Right renal cortex interstitium (tissue), 3 donors: ENCODE measurements at regions not wholly inside any gene's neighbourhood (a gene's known extent, or its start where the extent isn't known, plus 50 kb on each side); places are given as distances from the start of the nearest gene placed in this dataset.
"Not testable (repeated sequence)": the region's sequence is repeated elsewhere in the genome, so short reads cannot be mapped to it uniquely, and the experiment has no call there.

Experiments used
- DNase-seq, 3 donors: peaks; one replicate each; pipeline ENCODE4 v3.0.0-alpha.2; 2013; ENCODE audit warnings: low read depth in 3 of 3, low spot score in 2 of 3

- peak in 1 of 3 donors; percentile 33 for DNase-seq
Observed at GRCh38 chr5:174563899-174564298, 160.5 kb upstream of the MSX2 start.

GRCh38 chr5:174567506-174568141, 156.8 kb upstream of the MSX2 start:
- DNase-seq, result no peak

- DNase-seq, result no peak
Observed at GRCh38 chr5:174570662-174571061, 153.7 kb upstream of the MSX2 start.

- DNase-seq, result no peak
Observed at GRCh38 chr5:174571662-174572397, 152.6 kb upstream of the MSX2 start.

- DNase-seq, result no peak
Observed at GRCh38 chr5:174572591-174572990, 151.8 kb upstream of the MSX2 start.

GRCh38 chr5:174573221-174573994, 151.0 kb upstream of the MSX2 start:
- no peak for DNase-seq

GRCh38 chr5:174575043-174575442, 149.3 kb upstream of the MSX2 start:
- no peak for DNase-seq

GRCh38 chr5:174576042-174576441, 148.3 kb upstream of the MSX2 start:
- no peak for DNase-seq

- no peak for DNase-seq
Observed at GRCh38 chr5:174581479-174581878, 142.9 kb upstream of the MSX2 start.

- DNase-seq, result no peak
Observed at GRCh38 chr5:174581894-174582293, 142.5 kb upstream of the MSX2 start.

- no peak for DNase-seq
Observed at GRCh38 chr5:174583071-174583470, 141.3 kb upstream of the MSX2 start.

GRCh38 chr5:174585472-174585871, 138.9 kb upstream of the MSX2 start:
- no peak for DNase-seq

- not testable (repeated sequence) for DNase-seq
Observed at GRCh38 chr5:174586163-174586562, 138.2 kb upstream of the MSX2 start.

- no peak for DNase-seq
Observed at GRCh38 chr5:174589011-174589410, 135.4 kb upstream of the MSX2 start.

GRCh38 chr5:174589599-174589998, 134.8 kb upstream of the MSX2 start:
- DNase-seq, result no peak

GRCh38 chr5:174590820-174591219, 133.6 kb upstream of the MSX2 start:
- no peak for DNase-seq

- DNase-seq, result no peak
Observed at GRCh38 chr5:174596429-174596828, 128.0 kb upstream of the MSX2 start.

GRCh38 chr5:174599992-174600391, 124.4 kb upstream of the MSX2 start:
- no peak for DNase-seq

GRCh38 chr5:174601946-174602345, 122.4 kb upstream of the MSX2 start:
- DNase-seq, result no peak

GRCh38 chr5:174606153-174606552, 118.2 kb upstream of the MSX2 start:
- DNase-seq, result no peak

- DNase-seq, result no peak
Observed at GRCh38 chr5:174606646-174607045, 117.7 kb upstream of the MSX2 start.

- DNase-seq, result no peak
Observed at GRCh38 chr5:174607205-174607604, 117.2 kb upstream of the MSX2 start.
